ENCODE measurements at regions not wholly inside any gene's neighbourhood (a gene's known extent, or its start where the extent isn't known, plus 50 kb on each side); places are given as distances from the start of the nearest gene placed in this dataset.

DNA sequence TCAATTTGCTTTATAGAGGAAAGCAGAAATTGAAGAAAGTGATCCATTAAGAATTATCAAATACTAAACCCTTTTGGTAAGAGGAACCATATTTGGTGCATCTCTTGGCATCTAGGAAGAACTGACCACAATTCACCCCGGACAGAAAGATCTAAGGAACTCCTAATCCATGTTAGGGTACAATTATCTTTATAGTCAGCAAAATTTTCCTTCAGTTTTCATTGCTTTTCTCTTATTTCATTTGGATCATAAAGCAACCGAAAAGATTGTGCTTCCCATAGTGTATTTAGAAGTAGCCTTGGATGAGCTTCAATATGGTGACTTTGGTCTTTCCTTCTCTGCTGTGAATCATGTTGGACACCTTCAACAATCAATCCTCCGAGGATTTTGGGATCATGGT, 50.1 kb upstream of the IGFBP5 start:
- Histone ChIP-seq H3K79me2 (ENCODE audit: insufficient read depth, low read length) (no peaks in the 10 kb centered on the region), H3K9me3 (ENCODE audit: insufficient read depth, low read length) (no peaks in the 10 kb centered on the region), H2AFZ (ENCODE audit: low read depth, low read length, severe bottlenecking) (no peak overlapping the region), H4K20me1 (ENCODE audit: low read depth, low read length) (no peaks in the 10 kb centered on the region), H3K27ac (ENCODE audit: low read depth, low read length) (no peak overlapping the region), H3K9ac (ENCODE audit: low read length) (no peak overlapping the region), H3K4me2 (ENCODE audit: low read depth, low read length, poor library complexity, severe bottlenecking) (no peak overlapping the region), H3K4me3 (ENCODE audit: insufficient read depth, low read length, poor library complexity, severe bottlenecking) (no peak overlapping the region), H3F3A (ENCODE audit: insufficient read depth) (no peaks in the 10 kb centered on the region), H3K9me2 (replicated peaks; ENCODE audit: insufficient read depth, low read length) (no peaks in the 10 kb centered on the region), H3K36me3 (ENCODE audit: low read length) (no peaks in the 10 kb centered on the region), H3K27me3 (ENCODE audit: low read length) (no peaks in the 10 kb centered on the region)
- TF ChIP-seq EZH2phosphoT487 (conservative IDR thresholded peaks at IDR 0.05; ENCODE audit: low read length), result no peak
- TF ChIP-seq, protein P1, sequence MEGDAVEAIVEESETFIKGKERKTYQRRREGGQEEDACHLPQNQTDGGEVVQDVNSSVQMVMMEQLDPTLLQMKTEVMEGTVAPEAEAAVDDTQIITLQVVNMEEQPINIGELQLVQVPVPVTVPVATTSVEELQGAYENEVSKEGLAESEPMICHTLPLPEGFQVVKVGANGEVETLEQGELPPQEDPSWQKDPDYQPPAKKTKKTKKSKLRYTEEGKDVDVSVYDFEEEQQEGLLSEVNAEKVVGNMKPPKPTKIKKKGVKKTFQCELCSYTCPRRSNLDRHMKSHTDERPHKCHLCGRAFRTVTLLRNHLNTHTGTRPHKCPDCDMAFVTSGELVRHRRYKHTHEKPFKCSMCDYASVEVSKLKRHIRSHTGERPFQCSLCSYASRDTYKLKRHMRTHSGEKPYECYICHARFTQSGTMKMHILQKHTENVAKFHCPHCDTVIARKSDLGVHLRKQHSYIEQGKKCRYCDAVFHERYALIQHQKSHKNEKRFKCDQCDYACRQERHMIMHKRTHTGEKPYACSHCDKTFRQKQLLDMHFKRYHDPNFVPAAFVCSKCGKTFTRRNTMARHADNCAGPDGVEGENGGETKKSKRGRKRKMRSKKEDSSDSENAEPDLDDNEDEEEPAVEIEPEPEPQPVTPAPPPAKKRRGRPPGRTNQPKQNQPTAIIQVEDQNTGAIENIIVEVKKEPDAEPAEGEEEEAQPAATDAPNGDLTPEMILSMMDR (IDR thresholded peaks at IDR 0.05; ENCODE audit: insufficient read depth, low read length, poor library complexity, severe bottlenecking), result no peak

Measured in SU-DHL-6 (cell line).